BJ (cell line): ENCODE measurements at regions not wholly inside any gene's neighbourhood (a gene's known extent, or its start where the extent isn't known, plus 50 kb on each side); places are given as distances from the start of the nearest gene placed in this dataset.

ENCODE experiments used
- CTCF ChIA-PET: fragments of 350-600 bp; formaldehyde crosslinking; extraction: SDS; loops from one replicate; lab custom pipeline; 2021; ENCODE audit warnings: antibody characterized with exemption, inconsistent platforms; lab: Yijun Ruan, JAX
- POLR2A ChIA-PET: fragments of 300-600 bp; sonication (Branson Sonifier 250); formaldehyde crosslinking; extraction: SDS; loops from one replicate; lab custom pipeline; 2021; ENCODE audit warnings: antibody characterized with exemption; lab: Charles Lee
- DNase-seq: peaks from one replicate; pipeline ENCODE4 v3.0.0-alpha.2; 2011; ENCODE audit warnings: low read depth
- H3K27me3 ChIP-seq: 2 replicates; pipeline ENCODE4 v1.6.0; 2011; ENCODE audit warnings: low read length; ENCODE audit not compliant: control insufficient read depth, insufficient read depth
- H3K36me3 ChIP-seq: 2 replicates; pipeline ENCODE4 v1.5.1; 2011; ENCODE audit warnings: low read length; ENCODE audit not compliant: control insufficient read depth, insufficient read depth
- H3K4me3 ChIP-seq: 2 replicates; pipeline ENCODE4 v1.5.1; 2011; ENCODE audit warnings: low read depth, mild to moderate bottlenecking, control low read depth, low read length
- CTCF ChIP-seq: IDR thresholded peaks from 2 replicates; pipeline ENCODE4 v1.5.1; 2011; ENCODE audit warnings: low read depth, mild to moderate bottlenecking, control low read depth, inconsistent platforms, low read length, moderate library complexity; ENCODE audit not compliant: insufficient read depth

DNA sequence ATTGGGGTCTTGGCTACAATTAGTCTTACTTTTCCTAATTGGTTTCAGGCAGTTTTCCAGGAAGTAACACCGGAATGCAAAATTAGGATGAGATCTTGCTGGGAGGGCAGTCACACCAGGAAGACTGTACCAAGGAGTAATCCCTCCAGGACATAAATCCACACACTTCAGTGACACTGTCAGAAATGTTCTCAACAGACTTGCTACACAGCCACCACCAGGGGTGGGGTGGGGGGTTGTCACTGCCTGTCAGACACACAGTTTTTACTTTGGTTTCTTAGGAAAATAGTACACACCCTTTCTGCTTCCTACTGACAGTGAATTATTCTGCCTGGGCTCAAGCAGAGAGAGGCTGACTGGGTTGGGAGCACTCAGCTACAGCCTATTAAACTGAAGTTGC lies 102.9 kb upstream of the CCDC196 start:
- Histone ChIP-seq H3K36me3 (no peaks in the 10 kb centered on the region), H3K27me3 (0 out of 2 replicates have a peak, but pooled peaks cover 2% of the 10 kb centered on the region), H3K4me3 (no peak overlapping the region)
- POLR2A ChIA-PET, result no interaction called here
- no peak for TF ChIP-seq CTCF
- CTCF ChIA-PET, result interaction anchor here (1.3 kb wide), 1 partner anchor 24 kb away, joined by 4 read pairs; no protein-coding TSS in a partner anchor
- no peak for DNase-seq

- no peaks in the 10 kb centered on the region for H3K36me3 ChIP-seq
- ChIA-PET CTCF (no interaction called here), POLR2A (no interaction called here)
- TF ChIP-seq CTCF, result no peak
- no peak overlapping the region for H3K4me3 ChIP-seq
- H3K27me3 ChIP-seq, result 0 out of 2 replicates have a peak, but pooled peaks cover 2% of the 10 kb centered on the region
- no peak for DNase-seq
Measured at GRCh38 chr14:66383771-66384170, 102.4 kb upstream of the CCDC196 start.

- POLR2A ChIA-PET, result no interaction called here
- no peak overlapping the region for H3K4me3 ChIP-seq
- no peak for DNase-seq
- H3K36me3 ChIP-seq, result no peaks in the 10 kb centered on the region
- CTCF ChIA-PET, result interaction anchor here (2.4 kb wide), 1 partner anchor 29 kb away, joined by 7 read pairs; no protein-coding TSS in a partner anchor
- H3K27me3 ChIP-seq, result no peaks in the 10 kb centered on the region
- TF ChIP-seq CTCF, result no peak
Measured at GRCh38 chr14:66388516-66388915, 97.7 kb upstream of the CCDC196 start.

DNA sequence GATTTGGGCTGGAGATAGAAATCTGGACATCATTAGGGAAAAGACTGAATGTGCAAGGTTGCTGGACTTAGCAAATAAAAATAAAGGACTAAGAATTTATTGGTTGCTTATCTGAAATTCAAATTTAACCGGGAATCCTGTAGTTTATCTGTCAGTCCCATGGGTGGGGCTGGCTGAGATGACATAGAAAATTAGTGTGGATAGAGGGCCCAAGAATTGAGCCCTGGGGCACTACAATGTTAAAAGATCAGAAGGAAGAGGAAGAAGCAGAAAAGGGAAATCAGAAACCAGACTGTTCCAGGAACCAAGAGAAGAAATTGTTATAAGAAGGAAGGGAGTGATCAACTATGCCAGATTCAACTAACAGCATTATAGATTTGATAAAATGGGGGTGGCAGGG lies 96.7 kb upstream of the CCDC196 start:
- ChIA-PET CTCF (no interaction called here), POLR2A (no interaction called here)
- Histone ChIP-seq H3K4me3 (no peak overlapping the region), H3K36me3 (no peaks in the 10 kb centered on the region), H3K27me3 (no peaks in the 10 kb centered on the region)
- no peak for DNase-seq
- no peak for TF ChIP-seq CTCF

- no peak overlapping the region for H3K4me3 ChIP-seq
- ChIA-PET POLR2A (no interaction called here), CTCF (interaction anchor here (0.9 to 1.1 kb wide), 2 partner anchors 7 to 36 kb away, joined by 3 to 4 read pairs; no protein-coding TSS in a partner anchor)
- DNase-seq, result no peak
- H3K27me3 ChIP-seq, result no peaks in the 10 kb centered on the region
- no peak for TF ChIP-seq CTCF
- H3K36me3 ChIP-seq, result no peaks in the 10 kb centered on the region
Measured at GRCh38 chr14:66395300-66395699, 90.9 kb upstream of the CCDC196 start.
